GM19455 (cell line): ENCODE measurements at regions not wholly inside any gene's neighbourhood (a gene's known extent, or its start where the extent isn't known, plus 50 kb on each side); places are given as distances from the start of the nearest gene placed in this dataset.
"Not testable (repeated sequence)": the region's sequence is repeated elsewhere in the genome, so short reads cannot be mapped to it uniquely, and the experiment has no call there.

Experiments
- ATAC-seq: cut with Tn5 transposase; IDR thresholded peaks from one replicate; pipeline ENCODE4 v1.9.1; 2021; ENCODE audit not compliant: unreplicated experiment

DNA sequence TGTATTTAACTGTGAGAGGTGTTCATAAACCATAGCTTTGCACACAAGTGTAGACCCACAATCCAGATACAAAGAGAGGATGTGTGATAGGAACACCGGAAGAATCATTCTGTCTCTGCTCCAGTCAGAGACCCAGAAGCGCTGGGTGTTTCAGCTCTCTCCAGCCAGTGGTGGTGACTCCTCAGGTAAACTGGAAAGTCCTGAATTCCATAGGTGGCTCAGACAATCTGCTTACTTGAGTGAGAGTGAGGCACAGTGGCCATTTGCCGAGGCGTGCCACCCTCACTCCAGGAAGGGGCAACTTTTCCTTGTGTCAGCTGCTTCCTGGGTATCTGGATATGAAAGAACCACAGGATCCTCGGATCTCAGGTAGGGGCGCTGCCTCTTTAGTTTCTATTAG is 171.5 kb downstream of the KCNS3 start:
- no peak for ATAC-seq

DNA sequence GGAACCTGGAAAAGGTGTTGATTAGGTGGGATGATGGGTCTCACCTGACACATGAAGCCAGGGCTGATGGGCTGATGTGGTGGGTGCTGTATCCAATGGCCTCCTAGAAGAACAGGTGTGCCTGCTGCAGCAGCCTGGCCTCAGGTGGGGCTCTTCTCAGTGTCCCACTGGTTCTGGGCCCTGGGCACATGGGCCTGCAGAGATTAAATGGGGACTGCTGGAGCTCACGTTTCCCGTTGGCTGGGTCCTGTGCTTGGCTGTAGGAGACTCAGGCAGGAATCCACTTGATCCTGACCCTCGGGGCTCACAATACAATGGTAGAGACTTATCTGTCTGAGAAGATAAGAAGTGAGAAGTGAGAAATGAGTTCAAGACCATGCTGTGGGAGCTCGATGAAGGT is 170.9 kb downstream of the KCNS3 start:
- ATAC-seq = no peak

DNA sequence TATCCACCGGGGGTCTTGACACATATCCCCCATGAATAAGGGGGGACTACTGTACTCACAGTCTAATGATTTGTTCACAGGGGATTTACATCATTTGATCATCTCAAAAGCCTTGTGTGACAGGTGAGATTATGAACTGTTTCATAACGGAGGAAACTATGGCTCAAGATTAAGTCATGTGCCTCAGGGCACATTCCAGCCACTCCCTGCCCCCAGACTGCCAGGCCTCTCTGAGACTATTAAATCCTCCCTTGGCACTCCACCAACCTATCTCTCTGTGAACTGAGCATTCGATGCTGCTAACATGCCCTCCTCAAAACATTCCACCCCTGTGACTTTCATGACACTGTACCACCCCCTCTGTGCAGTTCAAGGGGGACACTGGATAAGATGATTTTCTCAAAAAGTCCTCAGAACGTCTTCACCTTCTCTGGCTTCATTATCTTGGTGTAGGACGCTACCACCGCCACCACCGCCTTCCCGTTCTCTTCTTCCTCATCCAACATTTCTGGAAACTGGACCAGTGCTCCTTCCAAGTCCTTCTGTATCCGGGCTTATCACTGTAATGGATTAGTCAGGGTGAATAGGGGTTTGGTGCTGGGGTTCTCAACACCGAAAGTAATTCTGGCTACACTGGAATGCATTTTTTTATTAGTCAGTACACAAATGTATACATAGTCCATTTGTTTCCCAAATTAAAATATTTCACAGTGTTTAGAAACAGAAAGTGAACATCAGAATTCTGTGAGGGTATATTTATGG is 169.6 kb downstream of the KCNS3 start:
- ATAC-seq = no peak

DNA sequence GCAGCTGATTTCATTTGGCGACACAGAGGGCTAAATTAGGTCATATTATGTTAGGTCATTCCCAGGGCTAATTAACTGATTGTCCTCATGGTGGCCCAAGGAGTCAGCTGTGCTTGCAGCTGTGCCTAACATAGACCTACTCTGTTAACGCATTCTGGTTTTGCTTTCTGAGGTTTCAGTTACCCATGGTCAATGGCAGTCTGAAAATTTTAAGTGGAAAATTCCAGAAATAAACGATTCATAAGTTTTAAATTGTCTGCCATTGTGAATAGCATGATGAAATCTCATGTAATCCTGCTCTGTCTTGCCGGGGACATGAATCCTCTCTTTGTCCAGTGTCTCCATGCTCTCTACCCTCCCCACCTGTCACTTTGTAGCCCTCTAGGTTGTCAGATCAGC is 168.7 kb downstream of the KCNS3 start:
- ATAC-seq = no peak

DNA sequence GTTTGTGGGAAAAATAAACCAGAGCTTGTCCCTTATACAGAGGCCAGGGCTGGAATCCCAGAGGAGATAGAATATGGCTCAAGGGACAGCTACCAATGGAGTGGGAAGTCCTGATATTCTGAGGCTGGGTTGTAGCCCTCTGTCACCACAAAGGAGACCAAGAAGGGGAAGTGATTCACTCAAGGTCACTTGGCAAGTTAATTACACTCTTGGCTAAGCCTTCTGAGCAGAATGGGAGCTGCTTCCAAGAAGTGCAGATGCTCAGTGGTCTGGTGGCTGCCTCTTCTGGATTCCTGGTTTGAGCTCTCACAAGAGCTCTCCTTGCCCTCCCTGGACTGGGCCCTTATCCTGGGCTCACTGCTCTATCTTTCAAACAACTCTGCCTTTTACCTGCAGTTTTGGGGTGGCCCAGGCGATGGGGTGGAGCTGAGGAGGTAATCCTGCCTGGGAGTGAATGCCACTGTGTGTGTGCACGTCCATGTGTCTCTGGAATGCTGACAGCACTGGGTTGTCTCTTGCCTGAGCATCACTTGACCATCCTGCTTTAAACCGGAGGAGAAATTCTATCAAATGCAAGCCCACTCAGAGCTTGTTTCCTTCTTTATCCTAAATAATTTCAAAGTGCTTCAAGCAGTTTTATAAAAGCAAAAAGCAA is 168.2 kb downstream of the KCNS3 start:
- no peak for ATAC-seq

DNA sequence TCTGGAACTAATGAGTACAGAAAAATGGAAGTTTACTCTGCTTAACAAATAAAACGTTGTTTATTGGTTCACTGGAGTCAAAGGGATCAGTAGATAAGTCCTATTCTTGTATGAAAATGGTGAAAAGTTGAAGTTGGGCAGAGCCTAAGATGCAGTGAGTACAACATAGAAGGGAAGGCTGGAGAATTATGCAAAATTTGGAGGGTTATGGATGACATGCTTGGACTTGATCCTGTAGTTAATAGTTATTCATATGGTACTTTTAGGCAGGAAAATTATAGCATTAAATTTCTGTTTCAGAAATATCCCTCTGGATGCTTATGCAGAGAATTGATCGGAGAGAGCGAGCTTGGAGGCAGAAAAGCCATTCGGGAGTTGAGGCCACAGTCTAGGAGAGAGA is 167.6 kb downstream of the KCNS3 start:
- no peak for ATAC-seq

DNA sequence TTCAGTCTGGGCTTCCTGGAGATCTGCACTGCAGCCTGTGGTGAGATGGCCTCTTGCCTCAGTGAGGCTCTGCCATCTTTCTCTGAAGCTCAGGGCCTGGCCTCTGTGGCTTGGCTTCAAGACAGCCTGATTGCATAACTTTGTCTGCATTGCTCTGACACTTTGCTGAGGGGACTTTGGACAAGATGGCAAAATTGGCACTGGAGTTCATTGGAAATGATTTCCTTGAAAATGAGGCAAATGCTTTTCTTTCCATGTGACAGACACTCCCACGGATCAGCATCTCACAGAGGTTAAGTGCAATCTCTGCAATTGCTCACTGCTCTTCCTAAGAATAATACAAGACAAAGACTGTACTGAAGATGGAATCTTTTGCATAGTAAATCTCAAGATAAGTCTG is 166.8 kb downstream of the KCNS3 start:
- no peak for ATAC-seq

DNA sequence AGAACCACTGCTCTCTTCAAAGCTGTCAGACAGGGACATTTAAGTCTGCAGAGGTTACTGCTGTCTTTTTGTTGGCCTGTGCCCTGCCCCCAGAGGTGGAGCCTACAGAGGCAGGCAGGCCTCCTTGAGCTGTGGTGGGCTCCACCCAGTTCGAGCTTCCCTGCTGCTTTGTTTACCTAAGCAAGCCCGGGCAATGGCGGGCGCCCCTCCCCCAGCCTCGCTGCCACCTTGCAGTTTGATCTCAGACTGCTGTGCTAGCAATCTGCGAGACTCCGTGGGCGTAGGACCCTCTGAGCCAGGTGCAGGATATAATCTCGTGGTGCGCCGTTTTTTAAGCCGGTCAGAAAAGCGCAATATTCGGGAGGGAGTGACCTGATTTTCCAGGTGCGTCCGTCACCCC is 138.9 kb downstream of the KCNS3 start:
- ATAC-seq = not testable (repeated sequence)

DNA sequence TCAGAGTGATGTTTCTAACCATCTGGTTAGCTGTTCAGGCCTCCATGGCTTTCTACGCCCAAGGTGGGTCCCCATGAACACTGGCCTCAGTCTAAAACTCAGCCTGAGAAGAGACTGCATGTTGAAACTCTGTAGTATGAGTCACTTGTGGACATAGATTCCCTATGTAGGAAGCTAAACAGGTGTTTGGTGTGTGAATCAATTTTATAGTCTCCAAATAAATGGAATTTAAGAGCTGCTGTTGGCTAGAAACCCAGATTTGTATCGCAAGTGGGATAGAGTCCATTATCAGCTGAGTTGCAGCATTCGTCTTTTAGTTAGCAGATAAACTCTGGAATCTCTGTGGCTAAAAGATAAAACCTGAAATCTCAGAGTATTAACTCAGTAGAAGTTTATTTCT is 131.4 kb downstream of the KCNS3 start:
- no peak for ATAC-seq

DNA sequence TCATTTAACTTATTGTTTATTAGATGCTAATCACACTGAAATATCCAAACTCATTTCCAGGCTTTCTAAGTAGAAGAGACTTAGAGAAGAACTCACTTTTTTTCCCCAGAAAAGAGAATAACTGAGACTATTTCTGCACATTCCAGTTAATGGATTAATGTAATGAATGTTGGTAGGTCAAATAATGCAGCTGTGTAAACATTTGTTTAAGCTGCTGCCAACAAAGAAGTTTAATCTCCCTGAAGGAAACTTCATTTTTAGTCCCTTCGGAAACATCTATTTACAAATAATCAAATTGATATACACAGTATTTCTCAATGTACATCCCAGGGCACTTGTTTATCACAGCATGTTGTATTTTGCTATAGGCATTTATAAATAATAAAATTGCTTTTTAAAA is 126.9 kb downstream of the KCNS3 start:
- ATAC-seq = no peak

DNA sequence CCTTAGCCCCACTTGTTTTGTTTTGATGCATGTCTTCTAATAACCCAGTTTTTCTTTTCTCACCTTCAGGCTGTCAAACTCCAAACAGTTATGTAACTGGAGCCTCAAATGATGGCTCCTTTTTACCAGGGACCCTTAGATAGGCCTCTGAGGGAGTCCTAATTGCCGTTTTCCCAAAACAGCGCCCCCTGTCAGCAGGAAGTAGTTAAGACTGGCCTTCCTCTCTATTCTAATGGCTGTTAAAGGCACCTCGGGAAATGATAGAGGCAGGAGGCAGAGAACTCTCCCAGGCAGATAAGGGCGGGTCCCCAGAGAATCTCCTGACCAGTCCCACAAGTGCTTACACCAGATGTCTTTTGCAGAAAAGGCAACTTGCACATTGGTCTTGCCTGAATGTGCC is 123.2 kb downstream of the KCNS3 start:
- ATAC-seq = no peak

DNA sequence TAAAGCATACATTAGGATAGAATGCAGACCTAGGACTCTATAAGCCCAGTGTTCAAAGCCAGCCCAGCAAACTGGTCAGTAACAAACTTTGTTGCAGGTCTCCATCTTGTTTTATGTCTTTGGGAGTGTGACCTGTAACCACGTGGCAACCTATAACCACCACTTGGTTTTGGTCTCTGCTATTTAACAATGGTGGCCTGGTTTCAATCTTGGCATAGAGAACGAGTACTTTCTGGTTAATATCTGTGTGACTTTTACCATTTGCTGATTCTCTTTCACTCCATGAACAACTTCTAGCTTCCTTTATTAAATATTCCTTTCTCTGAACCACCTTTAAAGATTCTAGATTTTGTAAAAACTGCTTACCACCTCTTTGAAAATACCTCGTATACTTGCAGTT is 118.5 kb downstream of the KCNS3 start:
- no peak for ATAC-seq

DNA sequence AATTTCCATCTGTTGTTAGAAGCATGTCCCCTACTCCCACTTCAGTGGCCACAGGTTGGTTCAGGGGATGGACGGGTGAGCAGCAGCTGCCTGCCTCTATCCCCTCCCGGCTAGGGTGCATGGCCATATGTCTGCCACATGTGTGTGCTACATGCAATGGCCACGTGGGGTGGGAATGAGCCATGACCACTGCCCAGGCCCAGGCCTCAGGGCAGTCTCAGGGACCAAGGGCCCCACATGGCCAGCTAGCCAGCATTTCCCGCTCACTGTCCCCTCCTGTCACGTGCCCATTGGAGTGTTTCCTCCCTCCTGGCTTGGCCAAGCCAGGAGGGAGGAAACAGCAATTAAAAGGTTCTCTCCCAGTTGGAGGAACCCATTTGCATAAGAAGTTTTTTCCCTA is 117.1 kb downstream of the KCNS3 start:
- ATAC-seq = no peak
